GM19023 (cell line): ENCODE measurements at regions not wholly inside any gene's neighbourhood (a gene's known extent, or its start where the extent isn't known, plus 50 kb on each side); places are given as distances from the start of the nearest gene placed in this dataset.
"Not testable (repeated sequence)": the region's sequence is repeated elsewhere in the genome, so short reads cannot be mapped to it uniquely, and the experiment has no call there.

Source experiments
- ATAC-seq: cut with Tn5 transposase; IDR thresholded peaks from one replicate; pipeline ENCODE4 v1.9.1; 2021; ENCODE audit warnings: mild to moderate bottlenecking, moderate library complexity; ENCODE audit not compliant: unreplicated experiment

DNA sequence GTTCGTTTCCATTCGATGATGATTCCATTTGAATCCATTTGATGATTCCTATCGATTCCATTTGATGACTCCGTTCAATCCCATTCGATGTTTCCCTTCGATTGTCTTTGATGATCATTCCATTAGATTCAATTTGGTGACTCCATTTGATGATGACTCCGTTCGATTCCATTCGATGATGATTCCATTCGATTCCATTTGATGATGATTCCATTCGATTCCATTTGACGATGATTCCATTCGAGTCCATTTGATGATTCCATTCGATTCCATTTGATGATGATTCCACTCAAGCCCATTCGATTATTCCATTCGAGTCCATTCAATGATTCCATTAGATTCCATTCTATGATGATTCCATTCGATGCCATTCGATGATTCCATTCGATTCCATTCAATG is 2730.6 kb downstream of the RPIA start:
- not testable (repeated sequence) for ATAC-seq

DNA sequence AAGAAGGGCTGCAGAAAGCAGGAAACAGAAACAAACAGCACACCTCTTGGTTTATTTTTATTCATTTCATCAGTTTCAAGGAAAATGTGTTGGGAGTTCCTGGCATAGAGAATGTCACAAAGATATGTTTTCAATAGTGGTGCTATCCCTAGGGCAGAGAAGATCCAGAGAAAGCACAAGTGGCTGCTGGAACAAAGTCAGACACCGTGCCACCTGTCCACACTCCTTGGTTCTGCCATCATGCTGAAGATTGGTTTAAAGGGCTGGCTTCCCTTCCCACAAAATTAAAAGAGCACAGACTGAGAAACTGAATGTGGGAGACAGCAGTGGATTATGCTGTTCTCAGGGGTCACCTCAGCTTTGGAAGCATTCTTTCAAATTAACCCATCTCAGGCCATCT is 2735.7 kb downstream of the RPIA start:
- not testable (repeated sequence) for ATAC-seq

DNA sequence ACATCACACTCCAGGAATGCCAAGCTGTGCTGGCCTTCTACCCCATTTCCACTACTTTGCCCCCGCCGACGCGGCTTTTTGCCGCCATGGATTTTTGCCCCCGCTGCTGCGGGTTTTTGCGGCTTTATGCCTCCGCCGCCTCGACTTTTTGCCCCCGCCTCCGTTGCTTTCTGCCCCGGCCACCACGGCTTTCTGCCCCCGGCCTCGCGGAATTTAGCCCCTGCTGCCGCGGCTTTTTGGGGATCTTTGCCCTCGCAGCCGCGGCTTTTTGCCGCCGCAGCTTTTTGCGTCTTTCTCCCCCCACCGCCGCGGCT is 2750.4 kb downstream of the RPIA start:
- ATAC-seq = not testable (repeated sequence)

DNA sequence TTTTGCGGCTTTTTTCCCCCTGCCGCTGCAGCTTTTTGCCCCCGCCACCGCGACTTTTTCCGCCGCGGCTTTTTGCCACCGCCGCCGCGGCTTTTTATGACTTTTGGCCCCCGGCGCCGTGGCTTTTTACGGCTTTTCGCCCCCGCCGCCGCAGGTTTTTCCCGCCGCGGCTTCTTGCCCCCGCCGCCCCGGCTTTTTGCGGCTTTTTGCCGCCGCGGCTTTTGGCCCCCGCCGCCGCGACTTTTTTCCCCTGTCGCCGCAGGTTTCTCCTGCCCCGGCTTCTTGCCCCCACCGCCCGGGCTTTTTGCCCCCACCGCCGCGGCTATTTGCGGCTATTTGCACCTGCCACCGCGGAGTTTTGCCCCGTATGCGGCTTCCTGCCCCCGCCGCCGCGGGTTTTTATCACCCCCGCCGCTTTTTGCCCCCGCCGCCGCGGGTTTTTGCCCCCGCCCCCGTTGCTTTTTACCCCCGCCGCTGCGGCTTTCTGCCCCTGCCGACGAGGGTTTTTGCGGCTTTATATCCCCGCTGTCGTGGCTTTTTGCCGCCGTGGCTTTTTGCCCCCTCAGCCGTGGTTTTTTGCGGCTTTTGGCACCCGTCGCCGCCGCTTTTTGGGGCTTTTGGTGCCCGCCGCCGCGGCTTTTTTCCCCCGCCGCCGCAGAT is 2750.9 kb downstream of the RPIA start:
- ATAC-seq = no peak

DNA sequence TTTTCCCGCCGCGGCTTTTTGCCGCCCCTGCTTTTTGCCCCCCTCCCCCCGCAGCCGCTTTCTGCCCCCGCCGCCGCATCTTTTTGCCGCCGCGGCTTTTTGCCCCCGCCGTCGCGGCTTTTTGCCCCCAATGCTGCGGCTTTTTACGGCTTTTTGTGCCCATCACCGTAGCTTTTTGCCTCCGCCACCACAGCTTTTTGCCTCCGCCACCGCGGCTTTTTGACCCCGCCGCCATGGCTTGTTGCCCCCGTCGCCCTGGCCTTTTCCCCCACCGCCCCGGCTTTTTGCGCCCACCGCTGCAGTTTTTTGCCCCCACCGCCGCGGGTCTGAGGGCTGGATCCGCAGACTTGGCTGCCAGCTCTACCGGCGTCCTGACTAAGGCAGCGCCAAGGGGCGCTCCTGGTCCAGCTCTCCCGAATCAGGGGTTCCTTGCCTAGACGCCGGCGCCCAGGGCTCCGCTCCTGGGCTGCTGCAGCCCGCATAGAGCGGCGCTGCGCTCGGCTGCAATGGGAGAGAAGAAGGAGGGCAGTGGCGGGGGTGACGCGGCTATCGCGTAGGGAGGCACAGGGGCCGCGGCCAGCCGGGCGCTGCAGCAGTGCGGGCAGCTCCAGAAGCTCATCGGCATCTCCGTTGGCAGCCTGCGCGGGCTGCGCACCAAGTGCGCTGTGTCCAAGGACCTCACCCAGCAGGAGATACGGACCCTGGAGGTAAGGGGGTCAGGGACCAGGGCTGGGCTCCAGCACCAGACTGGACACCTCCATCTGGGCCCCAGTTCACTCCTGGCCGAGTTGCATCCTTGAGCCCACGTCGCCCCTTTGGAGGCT is 2751.6 kb downstream of the RPIA start:
- not testable (repeated sequence) for ATAC-seq

DNA sequence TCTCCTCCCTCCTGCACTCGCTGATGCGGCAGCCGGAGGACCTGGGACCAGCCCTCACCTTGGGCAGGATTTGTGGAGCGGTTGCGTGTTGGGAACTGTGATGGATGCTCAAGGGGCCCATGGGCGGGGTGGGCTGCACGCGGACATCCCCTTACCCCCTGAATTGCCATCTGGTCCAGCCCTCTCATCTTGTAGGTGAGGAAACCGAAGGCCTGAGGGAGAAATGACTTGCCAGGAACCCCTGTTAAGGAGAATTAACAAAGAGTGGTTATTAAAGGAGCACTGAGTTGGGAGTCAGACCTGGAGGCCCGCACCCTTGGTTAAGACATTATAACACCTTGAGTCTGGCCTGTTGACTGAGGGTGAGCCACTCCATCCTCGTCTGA is 2752.2 kb downstream of the RPIA start:
- ATAC-seq = not testable (repeated sequence)

DNA sequence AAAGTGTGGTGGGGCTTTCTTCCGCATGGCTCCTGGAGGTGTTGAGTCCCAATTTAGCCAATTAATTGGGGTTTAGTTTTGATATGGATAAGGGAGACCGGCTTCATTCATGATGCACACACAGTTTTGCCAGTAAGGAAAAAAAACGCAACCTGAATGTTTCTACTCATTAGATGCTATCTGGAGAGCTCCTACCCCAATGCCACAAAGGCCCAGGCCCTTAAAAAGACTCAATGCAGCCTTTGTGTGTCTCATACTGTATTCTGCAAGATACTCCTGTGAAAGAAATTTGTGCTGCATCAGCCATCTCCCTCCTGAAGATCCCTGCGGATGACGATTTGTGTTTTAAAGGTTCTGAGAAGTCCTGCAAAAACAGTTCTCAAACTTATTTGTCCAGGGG is 2754.2 kb downstream of the RPIA start:
- not testable (repeated sequence) for ATAC-seq

DNA sequence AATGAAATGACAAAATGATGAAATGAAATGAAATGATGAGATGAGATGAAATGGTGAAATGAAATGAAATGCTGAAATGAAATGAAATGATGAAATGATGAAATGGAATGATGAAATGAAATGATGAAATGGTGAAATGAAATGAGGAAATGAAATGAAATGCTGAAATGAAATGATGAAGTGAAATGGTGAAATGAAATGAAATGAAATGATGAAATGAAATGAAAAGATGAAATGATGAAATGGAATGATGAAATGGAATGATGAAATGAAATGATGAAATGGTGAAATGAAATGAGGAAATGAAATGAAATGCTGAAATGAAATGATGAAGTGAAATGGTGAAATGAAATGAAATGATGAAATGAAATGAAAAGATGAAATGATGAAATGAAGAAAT is 2755.0 kb downstream of the RPIA start:
- ATAC-seq = not testable (repeated sequence)

DNA sequence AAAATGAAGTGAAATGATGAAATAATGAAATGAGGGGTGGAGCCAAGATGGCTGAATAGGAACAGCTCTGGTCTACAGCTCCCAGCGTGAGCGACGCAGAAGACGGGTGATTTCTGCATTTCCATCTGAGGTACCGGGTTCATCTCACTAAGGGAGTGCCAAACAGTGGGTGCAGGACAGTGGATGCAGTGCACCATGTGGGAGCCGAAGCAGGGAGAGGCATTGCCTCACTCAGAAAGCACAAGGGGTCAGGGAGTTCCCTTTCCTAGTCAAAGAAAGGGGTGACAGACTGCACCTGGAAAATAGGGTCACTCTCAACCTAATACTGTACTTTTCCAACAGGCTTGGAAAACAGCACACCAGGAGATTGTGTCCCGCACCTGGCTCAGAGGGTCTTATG is 2755.4 kb downstream of the RPIA start:
- ATAC-seq = not testable (repeated sequence)

DNA sequence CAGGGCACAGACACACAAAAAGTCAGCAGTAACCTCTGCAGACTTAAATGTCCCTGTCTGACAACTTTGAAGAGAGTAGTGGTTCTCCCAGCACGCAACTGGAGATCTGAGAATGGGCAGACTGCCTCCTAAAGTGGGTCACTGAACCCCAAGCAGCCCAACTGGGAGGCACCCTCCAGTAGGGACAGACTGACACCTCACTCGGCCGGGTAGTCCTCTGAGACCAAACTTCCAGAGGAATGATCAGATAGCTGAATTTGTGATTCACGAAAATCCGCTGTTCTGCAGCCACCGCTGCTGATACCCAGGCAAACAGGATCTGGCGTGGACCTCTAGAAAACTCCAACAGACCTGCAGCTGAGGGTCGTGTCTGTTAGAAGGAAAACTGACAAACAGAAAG is 2756.0 kb downstream of the RPIA start:
- not testable (repeated sequence) for ATAC-seq

DNA sequence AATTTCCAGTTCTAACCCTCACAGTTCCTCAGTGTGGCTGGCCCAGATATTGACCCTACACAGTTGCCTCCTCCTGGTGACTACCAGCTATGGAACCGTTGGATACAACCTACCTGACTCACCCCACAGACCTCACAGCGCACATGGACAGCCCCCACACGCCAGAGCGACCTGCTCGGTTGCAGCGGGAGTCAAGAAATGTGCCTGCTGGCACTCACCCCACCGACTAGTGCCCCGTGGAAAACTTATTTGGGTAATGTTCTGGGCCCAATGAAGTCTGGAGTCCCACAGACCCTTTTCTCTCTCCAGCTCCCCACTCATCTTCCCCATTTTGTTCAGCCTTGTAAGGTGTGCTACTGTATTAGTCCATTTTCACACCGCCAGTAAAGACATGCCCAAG is 2770.8 kb downstream of the RPIA start:
- ATAC-seq = not testable (repeated sequence)

DNA sequence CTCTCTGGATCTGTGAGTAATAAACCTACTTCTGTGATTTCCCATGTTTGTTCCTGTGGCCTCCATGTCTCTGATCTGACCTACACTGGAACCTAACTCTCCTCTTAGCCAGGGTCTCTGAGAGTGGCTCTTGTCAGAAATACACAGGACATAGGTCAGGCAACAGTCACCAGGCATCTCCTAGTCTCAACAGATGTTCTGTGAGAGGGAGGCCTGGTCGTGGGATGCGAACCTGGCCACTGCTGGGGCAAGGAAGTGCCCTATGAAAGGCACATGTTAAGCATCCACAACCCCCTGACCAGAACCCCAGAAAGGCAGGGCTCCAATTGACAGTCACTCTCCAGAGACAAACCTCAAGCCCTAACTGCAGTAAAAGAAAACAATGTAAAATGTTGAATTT is 2771.5 kb downstream of the RPIA start:
- ATAC-seq = not testable (repeated sequence)

DNA sequence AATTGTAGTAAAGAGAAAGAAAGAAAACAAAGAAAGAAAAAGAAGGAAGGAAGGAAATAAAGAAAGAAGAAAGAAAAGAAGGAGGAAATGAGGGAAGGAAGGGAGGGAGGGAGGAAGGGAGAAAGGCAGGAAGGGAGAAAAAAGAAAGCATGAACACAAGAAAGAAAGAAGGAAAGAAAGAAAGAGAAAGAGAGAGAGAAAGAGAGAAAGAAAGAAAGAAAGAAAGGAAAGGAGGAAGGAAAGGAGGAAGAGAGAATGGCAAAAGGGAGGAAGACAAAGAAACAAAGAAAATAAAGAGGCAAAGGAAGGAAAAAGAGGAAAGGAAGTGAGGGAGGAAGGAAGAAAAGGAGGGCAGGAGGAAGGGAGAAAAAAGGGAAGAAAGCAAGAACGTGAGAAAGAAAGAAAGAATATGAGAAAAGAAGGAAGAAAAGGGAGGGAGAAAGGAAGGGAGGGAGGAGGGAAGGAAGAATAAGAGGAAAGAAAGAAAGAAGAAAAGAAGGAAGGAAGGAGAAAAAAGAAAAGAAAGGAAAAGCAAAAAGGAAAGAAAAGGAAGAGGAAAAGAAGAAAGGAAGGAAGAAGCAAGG is 2775.4 kb downstream of the RPIA start:
- not testable (repeated sequence) for ATAC-seq

DNA sequence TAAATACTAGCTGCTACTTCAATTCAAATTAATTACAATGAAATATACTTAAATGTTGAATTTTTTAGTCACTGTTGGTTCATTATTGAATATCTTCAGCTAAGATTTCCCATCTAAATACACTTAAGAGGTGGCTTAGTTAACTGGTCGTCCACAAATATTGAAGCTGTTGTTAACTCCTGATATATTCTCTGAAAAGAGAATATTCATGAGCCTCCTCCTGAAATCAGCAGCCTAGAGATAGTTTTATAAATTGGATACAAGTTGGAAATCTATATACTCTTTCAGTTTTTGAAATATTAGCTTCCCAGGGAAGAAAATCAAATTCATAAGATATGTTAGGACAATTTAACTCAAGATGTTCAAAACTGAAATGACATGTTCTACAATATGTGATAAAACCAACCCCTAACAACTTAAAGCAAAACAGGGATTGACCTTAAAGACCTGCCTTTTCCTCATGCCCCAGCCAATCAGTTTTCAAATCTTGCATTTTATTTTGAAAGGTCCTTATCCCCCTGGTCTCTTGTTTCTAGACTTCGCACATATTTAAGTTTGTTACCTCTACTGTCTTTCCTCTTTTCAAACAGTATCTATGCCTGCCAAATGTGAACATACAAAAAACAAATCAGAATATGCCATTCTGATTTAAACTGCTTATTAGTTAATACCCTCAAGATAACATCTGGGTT is 2784.9 kb downstream of the RPIA start:
- ATAC-seq = not testable (repeated sequence)

DNA sequence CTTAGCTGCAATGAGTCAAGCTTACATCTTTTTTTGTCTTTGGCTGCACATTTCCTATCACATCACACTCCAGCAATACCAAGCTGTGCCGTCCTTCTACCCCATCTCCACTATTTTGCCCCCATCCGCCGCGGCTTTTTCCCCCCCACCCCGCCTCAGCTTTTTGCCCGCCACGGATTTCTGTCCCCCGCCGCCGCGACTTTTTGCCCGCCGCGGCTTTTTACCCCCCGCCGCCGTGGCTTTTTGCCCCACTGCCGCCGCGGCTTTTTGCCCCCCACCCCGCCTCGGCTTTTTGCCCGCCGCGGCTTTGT is 2785.4 kb downstream of the RPIA start:
- ATAC-seq = not testable (repeated sequence)

DNA sequence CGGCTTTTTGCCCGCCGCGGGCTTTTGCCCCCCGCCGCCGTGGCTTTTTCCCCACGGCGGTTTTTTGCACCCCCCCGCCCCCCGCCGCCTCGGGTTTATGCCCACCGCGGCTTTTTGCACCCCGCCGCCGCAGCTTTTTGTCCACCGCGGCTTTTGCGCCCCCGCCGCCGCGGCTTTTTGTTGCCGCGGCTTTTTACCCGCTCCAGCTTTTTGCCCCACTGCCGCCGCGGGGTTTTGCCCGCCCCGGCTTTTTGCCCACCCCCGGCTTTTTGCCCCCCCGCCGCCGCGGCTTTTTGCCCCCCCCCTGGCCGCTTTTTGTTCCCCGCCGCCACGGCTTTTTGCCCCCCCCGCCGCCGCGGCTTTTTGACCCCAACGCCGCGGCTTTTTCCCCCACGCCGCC is 2785.8 kb downstream of the RPIA start:
- not testable (repeated sequence) for ATAC-seq

DNA sequence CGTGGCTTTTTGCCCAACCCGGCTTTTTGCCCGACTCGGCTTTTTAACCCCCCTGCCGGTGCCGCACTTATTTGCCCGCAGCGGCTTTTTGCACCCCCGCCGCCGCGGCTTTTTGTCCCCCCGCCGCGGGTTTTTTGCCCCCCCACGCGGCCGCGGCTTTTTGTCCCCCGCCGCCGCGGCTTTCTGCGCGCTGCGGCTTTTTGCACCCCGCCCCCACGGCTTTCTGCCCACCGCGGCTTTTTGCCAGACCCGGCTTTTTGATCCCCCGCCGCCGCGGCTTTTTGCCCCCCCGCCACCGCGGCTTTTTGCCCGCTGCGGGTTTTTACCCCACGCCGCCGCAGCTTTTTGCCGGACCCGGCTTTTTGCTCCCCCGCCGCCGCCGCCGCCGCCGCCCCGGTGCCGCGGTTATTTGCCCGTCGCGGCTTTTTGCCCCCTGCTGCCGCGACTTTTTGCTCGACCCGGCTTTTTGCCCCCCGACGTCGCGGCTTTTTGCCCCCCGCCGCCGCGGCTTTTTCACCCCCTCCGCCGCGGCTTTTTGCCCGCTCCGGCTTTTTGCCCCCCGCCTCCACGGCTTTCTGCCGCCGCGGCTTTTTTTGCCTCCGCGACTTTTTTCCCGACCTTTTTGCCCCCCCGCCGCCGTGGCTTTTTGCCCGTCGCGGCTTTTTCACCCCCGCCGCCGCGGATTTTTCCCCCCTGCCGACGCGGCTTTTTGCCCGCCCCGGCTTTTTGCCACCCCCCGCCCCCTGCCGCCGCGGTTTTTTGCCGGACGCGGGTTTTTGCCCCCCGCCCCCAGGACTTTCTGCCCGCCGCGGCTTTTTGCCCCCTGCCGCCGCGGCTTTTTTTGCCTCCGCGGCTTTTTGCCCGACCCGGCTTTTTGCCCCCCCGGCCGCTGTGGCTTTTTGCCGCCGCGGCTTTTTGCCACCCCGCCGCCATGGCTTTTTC is 2786.5 kb downstream of the RPIA start:
- no peak for ATAC-seq

DNA sequence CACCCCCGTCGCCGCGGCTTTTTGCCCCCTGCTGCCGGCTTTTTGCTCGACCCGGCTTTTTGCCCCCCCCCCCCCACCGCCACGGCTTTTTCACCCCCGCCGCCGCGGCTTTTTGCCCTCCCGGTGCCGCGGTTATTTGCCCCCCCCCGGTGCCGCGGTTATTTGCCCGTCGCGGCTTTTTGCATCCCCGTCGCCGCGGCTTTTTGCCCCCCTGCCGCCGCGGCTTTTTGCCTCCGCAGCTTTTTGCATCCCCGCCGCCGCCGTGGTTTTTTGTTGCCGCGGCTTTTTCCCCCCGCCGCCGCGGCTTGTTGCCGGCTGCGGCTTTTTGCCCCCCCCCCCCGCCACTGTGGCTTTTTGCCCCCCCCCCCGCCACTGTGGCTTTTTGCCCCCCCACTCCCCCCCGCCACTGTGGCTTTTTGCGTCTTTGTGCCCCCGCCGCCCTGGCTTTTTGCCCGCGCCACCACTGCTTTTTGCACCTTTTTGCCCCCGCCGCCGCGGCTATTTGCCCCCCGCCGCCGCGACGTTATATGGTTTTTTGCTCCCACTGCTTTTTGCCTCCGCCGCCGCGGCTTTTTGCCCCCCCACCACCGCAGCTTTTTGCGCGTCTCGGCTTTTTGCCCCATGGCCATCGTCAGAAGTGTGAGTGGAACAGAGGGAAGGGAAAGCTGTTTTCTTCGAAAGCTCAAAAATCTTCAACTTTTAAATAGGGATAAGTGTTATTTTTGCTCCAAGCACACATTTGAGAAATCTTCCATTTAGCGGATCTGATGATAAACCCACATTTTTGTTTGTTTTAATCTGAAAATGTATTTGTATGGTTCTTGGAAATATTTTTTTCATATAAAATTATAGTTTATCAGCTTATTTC is 2787.6 kb downstream of the RPIA start:
- ATAC-seq = not testable (repeated sequence)

DNA sequence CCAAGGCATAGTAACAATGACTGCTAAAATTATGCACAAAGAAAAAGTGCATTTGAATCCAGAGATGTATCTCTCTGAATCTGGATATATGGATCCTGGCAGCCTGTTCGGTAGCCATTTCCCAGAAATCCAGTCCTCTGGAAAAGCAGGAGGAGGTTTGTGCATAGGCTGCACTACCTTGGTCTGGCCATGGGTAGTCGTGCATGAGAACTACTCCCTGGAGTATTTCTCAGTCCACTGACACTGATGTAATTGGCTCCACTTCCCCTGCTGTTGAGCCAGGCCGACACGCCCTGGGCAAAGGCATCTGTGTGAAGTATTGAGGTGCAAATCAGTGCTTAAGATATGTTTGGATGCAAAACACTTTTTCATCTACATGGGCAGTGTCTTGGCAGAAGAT is 2793.8 kb downstream of the RPIA start:
- ATAC-seq = not testable (repeated sequence)
